ENCODE measurements at regions not wholly inside any gene's neighbourhood (a gene's known extent, or its start where the extent isn't known, plus 50 kb on each side); places are given as distances from the start of the nearest gene placed in this dataset.

DNA sequence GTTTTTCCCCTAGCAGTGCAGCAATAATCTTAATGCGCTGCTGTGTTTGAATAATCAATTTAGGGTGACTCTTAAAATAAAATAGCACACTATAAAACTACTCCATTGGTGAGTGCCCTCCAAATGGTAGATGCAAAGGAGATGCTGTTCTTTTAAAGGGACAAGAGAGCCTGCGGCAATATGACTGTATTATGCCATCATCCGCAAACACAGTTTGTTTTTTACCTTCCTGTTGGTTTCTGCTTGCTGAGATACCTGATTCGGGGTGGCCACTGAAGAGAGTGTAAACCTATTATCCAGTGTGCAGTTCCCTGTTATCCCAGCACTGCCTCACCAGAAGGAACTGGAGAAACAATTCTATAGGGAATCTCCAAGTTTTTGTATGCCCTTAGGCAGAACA lies 523.1 kb upstream of the TGFBR2 start:
- Mint-ChIP-seq H3K9me3 (no peaks in the 10 kb centered on the region), H3K27me3 (ENCODE audit: low read depth) (peaks cover 94% of the 10 kb centered on the region), H3K27ac (no peak overlapping the region), H3K4me1 (peaks cover 45% of the 10 kb centered on the region), H3K4me3 (no peak overlapping the region), H3K36me3 (no peaks in the 10 kb centered on the region)
- ATAC-seq: no peak
- ChIA-PET POLR2A (no interaction called here), CTCF (interaction anchor here (1.4 kb wide), 1 partner anchor 40 kb away, joined by 4 read pairs; no protein-coding TSS in a partner anchor)
- no peak for DNase-seq (ENCODE audit: low spot score)
- TF ChIP-seq ZNF219 (CRISPR knock-in tag; IDR thresholded peaks at IDR 0.05; ENCODE audit: borderline replicate concordance) (no peak), ZBTB21 (CRISPR knock-in tag; IDR thresholded peaks at IDR 0.05; ENCODE audit: borderline replicate concordance) (no peak), PRRX2 (CRISPR knock-in tag; IDR thresholded peaks at IDR 0.05) (no peak), ZNF121 (CRISPR knock-in tag; IDR thresholded peaks at IDR 0.05) (no peak), TCF7 (CRISPR knock-in tag; IDR thresholded peaks at IDR 0.05; ENCODE audit: low read depth) (no peak), FOXP4 (CRISPR knock-in tag; IDR thresholded peaks at IDR 0.05) (no peak), ESRRA (CRISPR knock-in tag; IDR thresholded peaks at IDR 0.05; ENCODE audit: borderline replicate concordance) (no peak), ATF1 (CRISPR knock-in tag; IDR thresholded peaks at IDR 0.05) (no peak), JUN (CRISPR knock-in tag; IDR thresholded peaks at IDR 0.05) (no peak), USF1 (CRISPR knock-in tag; IDR thresholded peaks at IDR 0.05) (no peak)
- TF ChIP-seq, protein P1, sequence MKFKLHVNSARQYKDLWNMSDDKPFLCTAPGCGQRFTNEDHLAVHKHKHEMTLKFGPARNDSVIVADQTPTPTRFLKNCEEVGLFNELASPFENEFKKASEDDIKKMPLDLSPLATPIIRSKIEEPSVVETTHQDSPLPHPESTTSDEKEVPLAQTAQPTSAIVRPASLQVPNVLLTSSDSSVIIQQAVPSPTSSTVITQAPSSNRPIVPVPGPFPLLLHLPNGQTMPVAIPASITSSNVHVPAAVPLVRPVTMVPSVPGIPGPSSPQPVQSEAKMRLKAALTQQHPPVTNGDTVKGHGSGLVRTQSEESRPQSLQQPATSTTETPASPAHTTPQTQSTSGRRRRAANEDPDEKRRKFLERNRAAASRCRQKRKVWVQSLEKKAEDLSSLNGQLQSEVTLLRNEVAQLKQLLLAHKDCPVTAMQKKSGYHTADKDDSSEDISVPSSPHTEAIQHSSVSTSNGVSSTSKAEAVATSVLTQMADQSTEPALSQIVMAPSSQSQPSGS (CRISPR knock-in tag; IDR thresholded peaks at IDR 0.05; ENCODE audit: borderline replicate concordance, low read depth): no peak
- TF ChIP-seq, protein P2, sequence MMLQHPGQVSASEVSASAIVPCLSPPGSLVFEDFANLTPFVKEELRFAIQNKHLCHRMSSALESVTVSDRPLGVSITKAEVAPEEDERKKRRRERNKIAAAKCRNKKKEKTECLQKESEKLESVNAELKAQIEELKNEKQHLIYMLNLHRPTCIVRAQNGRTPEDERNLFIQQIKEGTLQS (CRISPR knock-in tag; conservative IDR thresholded peaks at IDR 0.05): no peak
- TF ChIP-seq, protein P3, sequence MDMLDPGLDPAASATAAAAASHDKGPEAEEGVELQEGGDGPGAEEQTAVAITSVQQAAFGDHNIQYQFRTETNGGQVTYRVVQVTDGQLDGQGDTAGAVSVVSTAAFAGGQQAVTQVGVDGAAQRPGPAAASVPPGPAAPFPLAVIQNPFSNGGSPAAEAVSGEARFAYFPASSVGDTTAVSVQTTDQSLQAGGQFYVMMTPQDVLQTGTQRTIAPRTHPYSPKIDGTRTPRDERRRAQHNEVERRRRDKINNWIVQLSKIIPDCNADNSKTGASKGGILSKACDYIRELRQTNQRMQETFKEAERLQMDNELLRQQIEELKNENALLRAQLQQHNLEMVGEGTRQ (CRISPR knock-in tag; IDR thresholded peaks at IDR 0.05): no peak

DNA sequence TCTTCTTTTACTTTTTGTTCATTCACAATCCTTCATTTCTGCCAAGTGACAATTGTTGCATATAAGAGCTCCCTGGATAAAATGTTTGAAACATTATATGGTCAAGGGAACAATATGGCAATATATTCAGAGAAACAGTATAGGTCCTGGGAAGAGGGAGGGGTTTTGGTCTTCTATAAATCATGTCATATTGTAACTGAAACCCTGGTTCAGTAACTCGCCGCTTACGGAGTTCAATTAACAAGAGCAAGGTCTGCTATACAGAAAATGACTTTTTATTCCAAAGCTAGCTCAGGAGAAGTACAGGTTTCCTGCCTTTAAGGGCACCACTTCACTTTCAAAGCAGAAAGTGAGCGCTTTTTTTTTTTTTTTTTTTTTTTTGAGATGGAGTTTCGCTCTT lies 522.1 kb upstream of the TGFBR2 start:
- Mint-ChIP-seq H3K27me3 (ENCODE audit: low read depth) (peaks cover 96% of the 10 kb centered on the region), H3K9me3 (no peaks in the 10 kb centered on the region), H3K27ac (no peak overlapping the region), H3K36me3 (no peaks in the 10 kb centered on the region), H3K4me3 (peak overlapping the region; percentile 45; the same call in 1 of the 2 replicates), H3K4me1 (peaks cover 45% of the 10 kb centered on the region)
- ATAC-seq: no peak
- ChIA-PET CTCF (interaction anchor here (0.9 to 1.6 kb wide), 2 partner anchors 42 to 102 kb away, joined by 3 to 6 read pairs; no protein-coding TSS in a partner anchor), POLR2A (interaction anchor here (0.6 kb wide), 1 partner anchor 1361 kb away, joined by 3 read pairs; no protein-coding TSS in a partner anchor)
- DNase-seq (ENCODE audit: low spot score): no peak
- TF ChIP-seq ZNF219 (CRISPR knock-in tag; IDR thresholded peaks at IDR 0.05; ENCODE audit: borderline replicate concordance): no peak
- TF ChIP-seq ATF1 (CRISPR knock-in tag; IDR thresholded peaks at IDR 0.05): no peak
- no peak for TF ChIP-seq NFYB (CRISPR knock-in tag; conservative IDR thresholded peaks at IDR 0.05; ENCODE audit: low read depth)
- TF ChIP-seq ZNF512 (CRISPR knock-in tag; IDR thresholded peaks at IDR 0.05; ENCODE audit: borderline replicate concordance): no peak
- TF ChIP-seq, protein P4, sequence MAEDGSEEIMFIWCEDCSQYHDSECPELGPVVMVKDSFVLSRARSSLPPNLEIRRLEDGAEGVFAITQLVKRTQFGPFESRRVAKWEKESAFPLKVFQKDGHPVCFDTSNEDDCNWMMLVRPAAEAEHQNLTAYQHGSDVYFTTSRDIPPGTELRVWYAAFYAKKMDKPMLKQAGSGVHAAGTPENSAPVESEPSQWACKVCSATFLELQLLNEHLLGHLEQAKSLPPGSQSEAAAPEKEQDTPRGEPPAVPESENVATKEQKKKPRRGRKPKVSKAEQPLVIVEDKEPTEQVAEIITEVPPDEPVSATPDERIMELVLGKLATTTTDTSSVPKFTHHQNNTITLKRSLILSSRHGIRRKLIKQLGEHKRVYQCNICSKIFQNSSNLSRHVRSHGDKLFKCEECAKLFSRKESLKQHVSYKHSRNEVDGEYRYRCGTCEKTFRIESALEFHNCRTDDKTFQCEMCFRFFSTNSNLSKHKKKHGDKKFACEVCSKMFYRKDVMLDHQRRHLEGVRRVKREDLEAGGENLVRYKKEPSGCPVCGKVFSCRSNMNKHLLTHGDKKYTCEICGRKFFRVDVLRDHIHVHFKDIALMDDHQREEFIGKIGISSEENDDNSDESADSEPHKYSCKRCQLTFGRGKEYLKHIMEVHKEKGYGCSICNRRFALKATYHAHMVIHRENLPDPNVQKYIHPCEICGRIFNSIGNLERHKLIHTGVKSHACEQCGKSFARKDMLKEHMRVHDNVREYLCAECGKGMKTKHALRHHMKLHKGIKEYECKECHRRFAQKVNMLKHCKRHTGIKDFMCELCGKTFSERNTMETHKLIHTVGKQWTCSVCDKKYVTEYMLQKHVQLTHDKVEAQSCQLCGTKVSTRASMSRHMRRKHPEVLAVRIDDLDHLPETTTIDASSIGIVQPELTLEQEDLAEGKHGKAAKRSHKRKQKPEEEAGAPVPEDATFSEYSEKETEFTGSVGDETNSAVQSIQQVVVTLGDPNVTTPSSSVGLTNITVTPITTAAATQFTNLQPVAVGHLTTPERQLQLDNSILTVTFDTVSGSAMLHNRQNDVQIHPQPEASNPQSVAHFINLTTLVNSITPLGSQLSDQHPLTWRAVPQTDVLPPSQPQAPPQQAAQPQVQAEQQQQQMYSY (CRISPR knock-in tag; IDR thresholded peaks at IDR 0.05): no peak
- TF ChIP-seq ARID4B (CRISPR knock-in tag; IDR thresholded peaks at IDR 0.05; ENCODE audit: borderline replicate concordance): no peak
- no peak for TF ChIP-seq PRRX2 (CRISPR knock-in tag; IDR thresholded peaks at IDR 0.05)
- no peak for TF ChIP-seq SMAD3 (CRISPR knock-in tag; IDR thresholded peaks at IDR 0.05; ENCODE audit: borderline replicate concordance)
